GM21390 (cell line): ENCODE measurements at regions not wholly inside any gene's neighbourhood (a gene's known extent, or its start where the extent isn't known, plus 50 kb on each side); places are given as distances from the start of the nearest gene placed in this dataset.

Experiments
- ATAC-seq: cut with Tn5 transposase; IDR thresholded peaks from one replicate; pipeline ENCODE4 v1.9.1; 2021; ENCODE audit not compliant: unreplicated experiment

- no peak for ATAC-seq
Observed at GRCh38 chr3:117246771-117247555, 537.4 kb downstream of the TUSC7 start.

- ATAC-seq, result no peak
Observed at GRCh38 chr3:117248153-117248552, 538.6 kb downstream of the TUSC7 start.

GRCh38 chr3:117252208-117252607 is 542.6 kb downstream of the TUSC7 start:
- no peak for ATAC-seq

- ATAC-seq, result no peak
Observed at GRCh38 chr3:117252651-117253050, 543.1 kb downstream of the TUSC7 start.

GRCh38 chr3:117253636-117254035 is 544.1 kb downstream of the TUSC7 start:
- no peak for ATAC-seq

GRCh38 chr3:117254985-117255384 is 545.4 kb downstream of the TUSC7 start:
- ATAC-seq, result no peak

- ATAC-seq, result no peak
Observed at GRCh38 chr3:117255736-117256135, 546.2 kb downstream of the TUSC7 start.

- no peak for ATAC-seq
Observed at GRCh38 chr3:117261983-117262421, 552.4 kb downstream of the TUSC7 start.

- no peak for ATAC-seq
Observed at GRCh38 chr3:117263270-117263669, 553.7 kb downstream of the TUSC7 start.

- no peak for ATAC-seq
Observed at GRCh38 chr3:117263745-117264144, 554.2 kb downstream of the TUSC7 start.

- ATAC-seq, result no peak
Observed at GRCh38 chr3:117264204-117264994, 554.8 kb downstream of the TUSC7 start.

GRCh38 chr3:117266806-117267205 is 557.2 kb downstream of the TUSC7 start:
- no peak for ATAC-seq

GRCh38 chr3:117268318-117268717 is 558.7 kb downstream of the TUSC7 start:
- ATAC-seq, result no peak

GRCh38 chr3:117272274-117272673 is 562.7 kb downstream of the TUSC7 start:
- ATAC-seq, result no peak

- no peak for ATAC-seq
Observed at GRCh38 chr3:117272876-117273523, 563.4 kb downstream of the TUSC7 start.

GRCh38 chr3:117277816-117278215 is 568.2 kb downstream of the TUSC7 start:
- ATAC-seq, result no peak

GRCh38 chr3:117278424-117279190 is 569.0 kb downstream of the TUSC7 start:
- peak; percentile 93 for ATAC-seq

- no peak for ATAC-seq
Observed at GRCh38 chr3:117281371-117281770, 571.8 kb downstream of the TUSC7 start.

GRCh38 chr3:117282566-117282965 is 573.0 kb downstream of the TUSC7 start:
- ATAC-seq, result no peak

GRCh38 chr3:117285737-117286136 is 576.2 kb downstream of the TUSC7 start:
- ATAC-seq, result no peak

GRCh38 chr3:117286488-117286887 is 576.9 kb downstream of the TUSC7 start:
- no peak for ATAC-seq
